Progenitor cell of endocrine pancreas (in vitro differentiated cells): ENCODE measurements at regions not wholly inside any gene's neighbourhood (a gene's known extent, or its start where the extent isn't known, plus 50 kb on each side); places are given as distances from the start of the nearest gene placed in this dataset.
"Not testable (repeated sequence)": the region's sequence is repeated elsewhere in the genome, so short reads cannot be mapped to it uniquely, and the experiment has no call there.

ENCODE experiments used
- DNase-seq: peaks from one replicate; pipeline ENCODE4 v3.0.0; 2021; ENCODE audit warnings: low spot score; ENCODE audit not compliant: unreplicated experiment
- H3K27ac Mint-ChIP-seq: 2 replicates; pipeline ENCODE4 v1.8.0; 2021; ENCODE audit warnings: mild to moderate bottlenecking, moderate library complexity, mixed read lengths
- H3K27me3 Mint-ChIP-seq: 2 replicates; pipeline ENCODE4 v1.8.0; 2021; ENCODE audit warnings: mixed read lengths
- H3K36me3 Mint-ChIP-seq: 2 replicates; pipeline ENCODE4 v1.8.0; 2022; ENCODE audit warnings: mixed read lengths; ENCODE audit not compliant: insufficient read depth
- H3K4me1 Mint-ChIP-seq: 2 replicates; pipeline ENCODE4 v1.8.0; 2021; ENCODE audit warnings: low read depth, mixed read lengths
- H3K4me3 Mint-ChIP-seq: 2 replicates; pipeline ENCODE4 v1.8.0; 2021; ENCODE audit warnings: low read depth, mild to moderate bottlenecking, moderate library complexity, mixed read lengths
- H3K9me3 Mint-ChIP-seq: 2 replicates; pipeline ENCODE4 v1.8.0; 2021; ENCODE audit warnings: low read depth, mixed read lengths
- TF ChIP-seq, protein P1 (sequence below): fragments of 200-600 bp; sonication (generic); IDR thresholded peaks from one replicate; pipeline ENCODE4 v1.5.0; 2021; ENCODE audit warnings: antibody characterized with exemption, mild to moderate bottlenecking; ENCODE audit not compliant: unreplicated experiment

- no peak for DNase-seq
- TF ChIP-seq, protein P1, sequence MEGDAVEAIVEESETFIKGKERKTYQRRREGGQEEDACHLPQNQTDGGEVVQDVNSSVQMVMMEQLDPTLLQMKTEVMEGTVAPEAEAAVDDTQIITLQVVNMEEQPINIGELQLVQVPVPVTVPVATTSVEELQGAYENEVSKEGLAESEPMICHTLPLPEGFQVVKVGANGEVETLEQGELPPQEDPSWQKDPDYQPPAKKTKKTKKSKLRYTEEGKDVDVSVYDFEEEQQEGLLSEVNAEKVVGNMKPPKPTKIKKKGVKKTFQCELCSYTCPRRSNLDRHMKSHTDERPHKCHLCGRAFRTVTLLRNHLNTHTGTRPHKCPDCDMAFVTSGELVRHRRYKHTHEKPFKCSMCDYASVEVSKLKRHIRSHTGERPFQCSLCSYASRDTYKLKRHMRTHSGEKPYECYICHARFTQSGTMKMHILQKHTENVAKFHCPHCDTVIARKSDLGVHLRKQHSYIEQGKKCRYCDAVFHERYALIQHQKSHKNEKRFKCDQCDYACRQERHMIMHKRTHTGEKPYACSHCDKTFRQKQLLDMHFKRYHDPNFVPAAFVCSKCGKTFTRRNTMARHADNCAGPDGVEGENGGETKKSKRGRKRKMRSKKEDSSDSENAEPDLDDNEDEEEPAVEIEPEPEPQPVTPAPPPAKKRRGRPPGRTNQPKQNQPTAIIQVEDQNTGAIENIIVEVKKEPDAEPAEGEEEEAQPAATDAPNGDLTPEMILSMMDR, result no peak
- Mint-ChIP-seq H3K36me3 (peaks cover 5% of the 10 kb centered on the region), H3K27me3 (no peaks in the 10 kb centered on the region), H3K4me3 (no peak overlapping the region), H3K27ac (no peak overlapping the region), H3K9me3 (peaks cover 30% of the 10 kb centered on the region), H3K4me1 (peaks cover 4% of the 10 kb centered on the region)
Observed at GRCh38 chr4:103268746-103269145, 70.6 kb upstream of the CENPE start.

- peaks cover 5% of the 10 kb centered on the region for H3K4me1 Mint-ChIP-seq
- H3K9me3 Mint-ChIP-seq, result peaks cover 32% of the 10 kb centered on the region
- peaks cover 5% of the 10 kb centered on the region for H3K36me3 Mint-ChIP-seq
- no peaks in the 10 kb centered on the region for H3K27me3 Mint-ChIP-seq
- TF ChIP-seq, protein P1, result no peak
- no peak for DNase-seq
- no peak overlapping the region for H3K27ac Mint-ChIP-seq
- H3K4me3 Mint-ChIP-seq, result no peak overlapping the region
Observed at GRCh38 chr4:103264905-103265304, 66.8 kb upstream of the CENPE start.

DNA sequence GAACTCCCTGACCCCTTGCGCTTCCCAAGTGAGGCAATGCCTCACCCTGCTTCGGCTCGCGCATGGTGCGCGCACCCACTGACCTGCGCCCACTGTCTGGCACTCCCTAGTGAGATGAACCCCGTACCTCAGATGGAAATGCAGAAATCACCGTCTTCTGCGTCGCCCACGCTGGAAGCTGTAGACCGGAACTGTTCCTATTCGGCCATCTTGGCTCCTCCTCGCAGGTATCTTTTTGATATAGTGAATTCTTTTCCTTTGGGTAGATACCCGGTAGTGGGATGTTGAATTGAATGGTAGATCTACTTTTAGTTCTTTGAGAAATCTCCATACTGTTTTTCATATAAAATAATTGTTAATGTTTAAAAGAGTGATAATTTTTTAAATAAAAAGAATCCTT lies 57.9 kb upstream of the CENPE start:
- Mint-ChIP-seq H3K4me3 (peak overlapping the region; percentile 86), H3K27ac (peak overlapping the region; percentile 98)
- H3K4me1 Mint-ChIP-seq, DNase-seq, H3K27me3 Mint-ChIP-seq, H3K36me3 Mint-ChIP-seq, H3K9me3 Mint-ChIP-seq: not testable (repeated sequence)
